ENCODE measurements at regions not wholly inside any gene's neighbourhood (a gene's known extent, or its start where the extent isn't known, plus 50 kb on each side); places are given as distances from the start of the nearest gene placed in this dataset.

GRCh38 chr7:155226261-155227003, 71.2 kb upstream of the INSIG1 start:
- ATAC-seq (ENCODE audit: low FRiP score in 2 of 2): no peak
- peak in 1 of 2 donors; percentile 76 for DNase-seq
- WGBS, 2 donors: 84 to 92% methylated on average over 8 to 24 of the region's 26 CpGs
- Histone ChIP-seq H3K4me1 (peaks cover 0 to 4% (median 0%) of the 10 kb centered on the region in 4 donors), H3K36me3 (no peaks in the 10 kb centered on the region), H3K9me3 (no peaks in the 10 kb centered on the region), H3K4me3 (no peak overlapping the region), H3K27me3 (no peaks in the 10 kb centered on the region), H3K27ac (no peak overlapping the region)
- no peak for TF ChIP-seq EP300 (IDR thresholded peaks at IDR 0.05)
- no peak for TF ChIP-seq CTCF (IDR thresholded peaks at IDR 0.05)
- no peak for TF ChIP-seq POLR2A (IDR thresholded peaks at IDR 0.05)
- no peak for TF ChIP-seq POLR2AphosphoS5 (IDR thresholded peaks at IDR 0.05)

GRCh38 chr7:155227004-155227787, 70.5 kb upstream of the INSIG1 start:
- DNase-seq (no peak), ATAC-seq (ENCODE audit: low FRiP score in 2 of 2) (no peak)
- WGBS, 2 donors: 77 to 79% methylated on average over 24 to 27 of the region's 27 CpGs
- Histone ChIP-seq H3K4me1 (peaks cover 0 to 4% (median 0%) of the 10 kb centered on the region in 4 donors), H3K9me3 (no peaks in the 10 kb centered on the region), H3K27me3 (no peaks in the 10 kb centered on the region), H3K4me3 (no peak overlapping the region), H3K27ac (no peak overlapping the region), H3K36me3 (no peaks in the 10 kb centered on the region)
- TF ChIP-seq POLR2A (IDR thresholded peaks at IDR 0.05) (no peak), CTCF (IDR thresholded peaks at IDR 0.05) (no peak), EP300 (IDR thresholded peaks at IDR 0.05) (no peak), POLR2AphosphoS5 (IDR thresholded peaks at IDR 0.05) (no peak)

GRCh38 chr7:155227788-155228458, 69.8 kb upstream of the INSIG1 start:
- Histone ChIP-seq H3K27ac (no peak overlapping the region), H3K27me3 (no peaks in the 10 kb centered on the region), H3K4me3 (no peak overlapping the region), H3K9me3 (no peaks in the 10 kb centered on the region), H3K4me1 (peaks cover 0 to 4% (median 0%) of the 10 kb centered on the region in 4 donors), H3K36me3 (no peaks in the 10 kb centered on the region)
- WGBS, 2 donors: 82 to 86% methylated on average over 18 to 22 of the region's 22 CpGs
- TF ChIP-seq CTCF (IDR thresholded peaks at IDR 0.05): no peak
- no peak for TF ChIP-seq EP300 (IDR thresholded peaks at IDR 0.05)
- no peak for TF ChIP-seq POLR2A (IDR thresholded peaks at IDR 0.05)
- no peak for TF ChIP-seq POLR2AphosphoS5 (IDR thresholded peaks at IDR 0.05)
- ATAC-seq (ENCODE audit: low FRiP score in 2 of 2) (no peak), DNase-seq (peak in 1 of 2 donors; percentile 56)

- Histone ChIP-seq H3K27ac (no peak overlapping the region), H3K4me3 (no peak overlapping the region), H3K27me3 (no peaks in the 10 kb centered on the region), H3K9me3 (no peaks in the 10 kb centered on the region), H3K4me1 (peaks cover 0 to 4% (median 0%) of the 10 kb centered on the region in 4 donors), H3K36me3 (no peaks in the 10 kb centered on the region)
- TF ChIP-seq POLR2AphosphoS5 (IDR thresholded peaks at IDR 0.05) (no peak), CTCF (IDR thresholded peaks at IDR 0.05) (no peak), EP300 (IDR thresholded peaks at IDR 0.05) (no peak), POLR2A (IDR thresholded peaks at IDR 0.05) (no peak)
- WGBS, 2 donors: 80 to 89% methylated on average over 8 of the region's 8 CpGs
- DNase-seq (no peak), ATAC-seq (ENCODE audit: low FRiP score in 2 of 2) (no peak)
Measured at GRCh38 chr7:155228459-155228845, 69.2 kb upstream of the INSIG1 start.
